B cell (primary cell): ENCODE measurements at regions not wholly inside any gene's neighbourhood (a gene's known extent, or its start where the extent isn't known, plus 50 kb on each side); places are given as distances from the start of the nearest gene placed in this dataset.

ENCODE experiments used
- CTCF ChIP-seq: fragments of 200-600 bp; IDR thresholded peaks from one replicate; pipeline ENCODE4 v1.8.0; 2022; ENCODE audit warnings: antibody characterized with exemption, mild to moderate bottlenecking
- EZH2 ChIP-seq: IDR thresholded peaks from 2 replicates; pipeline ENCODE4 v1.6.1; 2012; ENCODE audit warnings: borderline replicate concordance, low read depth, mild to moderate bottlenecking, moderate library complexity, low read length; ENCODE audit not compliant: insufficient read depth, poor library complexity, severe bottlenecking

GRCh38 chrX:15952212-15952611 is 97.6 kb upstream of the AP1S2 start:
- no peak for TF ChIP-seq CTCF
- TF ChIP-seq EZH2: no peak
